ENCODE measurements at regions not wholly inside any gene's neighbourhood (a gene's known extent, or its start where the extent isn't known, plus 50 kb on each side); places are given as distances from the start of the nearest gene placed in this dataset.
"Not testable (repeated sequence)": the region's sequence is repeated elsewhere in the genome, so short reads cannot be mapped to it uniquely, and the experiment has no call there.

GRCh38 chr6:74357321-74357720 is 661.3 kb downstream of the CD109 start:
- no peaks in the 10 kb centered on the region for H3K27me3 Mint-ChIP-seq (ENCODE audit: low read depth)
- no peaks in the 10 kb centered on the region for H3K4me1 Mint-ChIP-seq (ENCODE audit: low read depth)
- DNase-seq (no peak), ATAC-seq (replicated peaks in 1 of 2) (no peak)
- no peak overlapping the region for H3K27ac Mint-ChIP-seq
- H3K36me3 Mint-ChIP-seq (ENCODE audit: insufficient read depth in 2 of 2): no peaks in the 10 kb centered on the region
- H3K4me3 Mint-ChIP-seq: no peak overlapping the region
- no peaks in the 10 kb centered on the region for H3K9me3 Mint-ChIP-seq

GRCh38 chr6:74356391-74356790 is 660.4 kb downstream of the CD109 start:
- H3K4me3 Mint-ChIP-seq: no peak overlapping the region
- H3K27ac Mint-ChIP-seq: no peak overlapping the region
- no peaks in the 10 kb centered on the region for H3K27me3 Mint-ChIP-seq (ENCODE audit: low read depth)
- H3K36me3 Mint-ChIP-seq (ENCODE audit: insufficient read depth in 2 of 2): no peaks in the 10 kb centered on the region
- ATAC-seq (replicated peaks in 1 of 2) (no peak), DNase-seq (no peak)
- no peaks in the 10 kb centered on the region for H3K4me1 Mint-ChIP-seq (ENCODE audit: low read depth)
- no peaks in the 10 kb centered on the region for H3K9me3 Mint-ChIP-seq

- Mint-ChIP-seq H3K4me1 (ENCODE audit: low read depth) (no peaks in the 10 kb centered on the region), H3K27ac (no peak overlapping the region), H3K36me3 (ENCODE audit: insufficient read depth in 2 of 2) (no peaks in the 10 kb centered on the region), H3K9me3 (peaks cover 3 to 7% of the 10 kb centered on the region in 2 donors), H3K27me3 (ENCODE audit: low read depth) (no peaks in the 10 kb centered on the region), H3K4me3 (no peak overlapping the region)
- ATAC-seq (replicated peaks in 1 of 2) (no peak), DNase-seq (no peak)
Observed at GRCh38 chr6:74346936-74347535, 651.0 kb downstream of the CD109 start.

GRCh38 chr6:74343804-74344203 is 647.8 kb downstream of the CD109 start:
- no peaks in the 10 kb centered on the region for H3K27me3 Mint-ChIP-seq (ENCODE audit: low read depth)

GRCh38 chr6:74343321-74343720 is 647.3 kb downstream of the CD109 start:
- not testable (repeated sequence) for H3K4me3 Mint-ChIP-seq; DNase-seq; H3K4me1 Mint-ChIP-seq (ENCODE audit: low read depth); H3K36me3 Mint-ChIP-seq (ENCODE audit: insufficient read depth in 2 of 2); H3K27ac Mint-ChIP-seq; H3K27me3 Mint-ChIP-seq (ENCODE audit: low read depth); ATAC-seq (replicated peaks in 1 of 2)
- peaks cover 3 to 11% of the 10 kb centered on the region in 2 donors for H3K9me3 Mint-ChIP-seq

More at GRCh38 chr6:74343804-74344203, 647.8 kb downstream of the CD109 start:
- DNase-seq (no peak), ATAC-seq (replicated peaks in 1 of 2) (no peak)
- Mint-ChIP-seq H3K4me1 (ENCODE audit: low read depth) (no peaks in the 10 kb centered on the region), H3K36me3 (ENCODE audit: insufficient read depth in 2 of 2) (no peaks in the 10 kb centered on the region), H3K4me3 (no peak overlapping the region), H3K9me3 (peaks cover 4 to 11% of the 10 kb centered on the region in 2 donors), H3K27ac (no peak overlapping the region)

GRCh38 chr6:74334722-74335121 is 638.7 kb downstream of the CD109 start:
- no peak overlapping the region for H3K4me3 Mint-ChIP-seq
- H3K27ac Mint-ChIP-seq: no peak overlapping the region
- DNase-seq (no peak), ATAC-seq (replicated peaks in 1 of 2) (no peak)
- peaks cover 0 to 3% of the 10 kb centered on the region in 2 donors for H3K9me3 Mint-ChIP-seq
- no peaks in the 10 kb centered on the region for H3K36me3 Mint-ChIP-seq (ENCODE audit: insufficient read depth in 2 of 2)
- no peaks in the 10 kb centered on the region for H3K27me3 Mint-ChIP-seq (ENCODE audit: low read depth)
- no peaks in the 10 kb centered on the region for H3K4me1 Mint-ChIP-seq (ENCODE audit: low read depth)

GRCh38 chr6:74333406-74333805 is 637.4 kb downstream of the CD109 start:
- no peaks in the 10 kb centered on the region for H3K4me1 Mint-ChIP-seq (ENCODE audit: low read depth)
- no peak overlapping the region for H3K27ac Mint-ChIP-seq
- H3K9me3 Mint-ChIP-seq: peaks cover 0 to 2% of the 10 kb centered on the region in 2 donors
- H3K36me3 Mint-ChIP-seq (ENCODE audit: insufficient read depth in 2 of 2): no peaks in the 10 kb centered on the region
- DNase-seq (no peak), ATAC-seq (replicated peaks in 1 of 2) (no peak)
- no peaks in the 10 kb centered on the region for H3K27me3 Mint-ChIP-seq (ENCODE audit: low read depth)
- H3K4me3 Mint-ChIP-seq: no peak overlapping the region

GRCh38 chr6:74320715-74321114 is 624.7 kb downstream of the CD109 start:
- Mint-ChIP-seq H3K9me3 (peaks cover 6 to 7% of the 10 kb centered on the region in 2 donors), H3K27me3 (ENCODE audit: low read depth) (no peaks in the 10 kb centered on the region), H3K36me3 (ENCODE audit: insufficient read depth in 2 of 2) (no peaks in the 10 kb centered on the region), H3K4me3 (no peak overlapping the region), H3K27ac (no peak overlapping the region), H3K4me1 (ENCODE audit: low read depth) (no peaks in the 10 kb centered on the region)
- DNase-seq: no peak
- ATAC-seq (replicated peaks in 1 of 2): no peak

GRCh38 chr6:74320074-74320473 is 624.1 kb downstream of the CD109 start:
- ATAC-seq (replicated peaks in 1 of 2): no peak
- Mint-ChIP-seq H3K27ac (no peak overlapping the region), H3K36me3 (ENCODE audit: insufficient read depth in 2 of 2) (no peaks in the 10 kb centered on the region), H3K27me3 (ENCODE audit: low read depth) (no peaks in the 10 kb centered on the region), H3K9me3 (peaks cover 7% of the 10 kb centered on the region in 2 donors), H3K4me3 (no peak overlapping the region), H3K4me1 (ENCODE audit: low read depth) (no peaks in the 10 kb centered on the region)
- no peak for DNase-seq

GRCh38 chr6:74319292-74319691 is 623.3 kb downstream of the CD109 start:
- Mint-ChIP-seq H3K27ac (no peak overlapping the region), H3K27me3 (ENCODE audit: low read depth) (no peaks in the 10 kb centered on the region), H3K4me3 (no peak overlapping the region), H3K4me1 (ENCODE audit: low read depth) (no peaks in the 10 kb centered on the region), H3K36me3 (ENCODE audit: insufficient read depth in 2 of 2) (no peaks in the 10 kb centered on the region), H3K9me3 (peaks cover 6 to 7% of the 10 kb centered on the region in 2 donors)
- DNase-seq (no peak), ATAC-seq (replicated peaks in 1 of 2) (no peak)

GRCh38 chr6:74318738-74319137 is 622.7 kb downstream of the CD109 start:
- H3K9me3 Mint-ChIP-seq: peaks cover 6 to 7% of the 10 kb centered on the region in 2 donors
- DNase-seq (no peak), ATAC-seq (replicated peaks in 1 of 2) (no peak)
- H3K27me3 Mint-ChIP-seq (ENCODE audit: low read depth): no peaks in the 10 kb centered on the region
- no peaks in the 10 kb centered on the region for H3K4me1 Mint-ChIP-seq (ENCODE audit: low read depth)
- no peaks in the 10 kb centered on the region for H3K36me3 Mint-ChIP-seq (ENCODE audit: insufficient read depth in 2 of 2)
- no peak overlapping the region for H3K27ac Mint-ChIP-seq
- no peak overlapping the region for H3K4me3 Mint-ChIP-seq

GRCh38 chr6:74312081-74312480 is 616.1 kb downstream of the CD109 start:
- H3K9me3 Mint-ChIP-seq: peaks cover 3 to 7% of the 10 kb centered on the region in 2 donors
- no peak overlapping the region for H3K4me3 Mint-ChIP-seq
- no peak overlapping the region for H3K27ac Mint-ChIP-seq
- H3K36me3 Mint-ChIP-seq (ENCODE audit: insufficient read depth in 2 of 2): no peaks in the 10 kb centered on the region
- no peaks in the 10 kb centered on the region for H3K27me3 Mint-ChIP-seq (ENCODE audit: low read depth)
- DNase-seq (no peak), ATAC-seq (replicated peaks in 1 of 2) (no peak)
- H3K4me1 Mint-ChIP-seq (ENCODE audit: low read depth): no peaks in the 10 kb centered on the region

- Mint-ChIP-seq H3K4me3 (no peak overlapping the region), H3K9me3 (peaks cover 0 to 4% of the 10 kb centered on the region in 2 donors), H3K36me3 (ENCODE audit: insufficient read depth in 2 of 2) (no peaks in the 10 kb centered on the region), H3K27ac (no peak overlapping the region), H3K4me1 (ENCODE audit: low read depth) (no peaks in the 10 kb centered on the region), H3K27me3 (ENCODE audit: low read depth) (no peaks in the 10 kb centered on the region)
- DNase-seq: no peak
- ATAC-seq (replicated peaks in 1 of 2): no peak
Observed at GRCh38 chr6:74311431-74311830, 615.4 kb downstream of the CD109 start.

GRCh38 chr6:74289884-74290283 is 593.9 kb downstream of the CD109 start:
- Mint-ChIP-seq H3K36me3 (ENCODE audit: insufficient read depth in 2 of 2) (no peaks in the 10 kb centered on the region), H3K27me3 (ENCODE audit: low read depth) (no peaks in the 10 kb centered on the region), H3K27ac (no peak overlapping the region), H3K4me3 (no peak overlapping the region), H3K4me1 (ENCODE audit: low read depth) (no peaks in the 10 kb centered on the region), H3K9me3 (peaks cover 0 to 3% of the 10 kb centered on the region in 2 donors)
- ATAC-seq (replicated peaks in 1 of 2) (no peak), DNase-seq (no peak)
